ENCODE measurements at regions not wholly inside any gene's neighbourhood (a gene's known extent, or its start where the extent isn't known, plus 50 kb on each side); places are given as distances from the start of the nearest gene placed in this dataset.

- H3K4me3 Mint-ChIP-seq (ENCODE audit: unreplicated experiment), result no peak overlapping the region
- peaks cover 75% of the 10 kb centered on the region for H3K9me3 Mint-ChIP-seq (ENCODE audit: unreplicated experiment)
- peaks cover 1% of the 10 kb centered on the region for H3K36me3 Mint-ChIP-seq (ENCODE audit: unreplicated experiment)
- no peaks in the 10 kb centered on the region for H3K27me3 Mint-ChIP-seq (ENCODE audit: unreplicated experiment)
- DNase-seq (ENCODE audit: extremely low spot score, unreplicated experiment), result no peak
- no peak overlapping the region for H3K27ac Mint-ChIP-seq (ENCODE audit: unreplicated experiment)
- H3K4me1 Mint-ChIP-seq (ENCODE audit: unreplicated experiment), result no peaks in the 10 kb centered on the region
- TF ChIP-seq, protein P1, sequence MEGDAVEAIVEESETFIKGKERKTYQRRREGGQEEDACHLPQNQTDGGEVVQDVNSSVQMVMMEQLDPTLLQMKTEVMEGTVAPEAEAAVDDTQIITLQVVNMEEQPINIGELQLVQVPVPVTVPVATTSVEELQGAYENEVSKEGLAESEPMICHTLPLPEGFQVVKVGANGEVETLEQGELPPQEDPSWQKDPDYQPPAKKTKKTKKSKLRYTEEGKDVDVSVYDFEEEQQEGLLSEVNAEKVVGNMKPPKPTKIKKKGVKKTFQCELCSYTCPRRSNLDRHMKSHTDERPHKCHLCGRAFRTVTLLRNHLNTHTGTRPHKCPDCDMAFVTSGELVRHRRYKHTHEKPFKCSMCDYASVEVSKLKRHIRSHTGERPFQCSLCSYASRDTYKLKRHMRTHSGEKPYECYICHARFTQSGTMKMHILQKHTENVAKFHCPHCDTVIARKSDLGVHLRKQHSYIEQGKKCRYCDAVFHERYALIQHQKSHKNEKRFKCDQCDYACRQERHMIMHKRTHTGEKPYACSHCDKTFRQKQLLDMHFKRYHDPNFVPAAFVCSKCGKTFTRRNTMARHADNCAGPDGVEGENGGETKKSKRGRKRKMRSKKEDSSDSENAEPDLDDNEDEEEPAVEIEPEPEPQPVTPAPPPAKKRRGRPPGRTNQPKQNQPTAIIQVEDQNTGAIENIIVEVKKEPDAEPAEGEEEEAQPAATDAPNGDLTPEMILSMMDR (IDR thresholded peaks at IDR 0.05), result no peak
Measured at GRCh38 chr7:153430931-153431330, 621.3 kb upstream of the DPP6 start.

- H3K27ac Mint-ChIP-seq (ENCODE audit: unreplicated experiment), result no peak overlapping the region
- peaks cover 77% of the 10 kb centered on the region for H3K9me3 Mint-ChIP-seq (ENCODE audit: unreplicated experiment)
- no peak overlapping the region for H3K4me3 Mint-ChIP-seq (ENCODE audit: unreplicated experiment)
- H3K4me1 Mint-ChIP-seq (ENCODE audit: unreplicated experiment), result no peaks in the 10 kb centered on the region
- H3K36me3 Mint-ChIP-seq (ENCODE audit: unreplicated experiment), result peaks cover 1% of the 10 kb centered on the region
- no peaks in the 10 kb centered on the region for H3K27me3 Mint-ChIP-seq (ENCODE audit: unreplicated experiment)
- TF ChIP-seq, protein P1 (IDR thresholded peaks at IDR 0.05), result no peak
- no peak for DNase-seq (ENCODE audit: extremely low spot score, unreplicated experiment)
Measured at GRCh38 chr7:153432063-153432462, 620.1 kb upstream of the DPP6 start.

DNA sequence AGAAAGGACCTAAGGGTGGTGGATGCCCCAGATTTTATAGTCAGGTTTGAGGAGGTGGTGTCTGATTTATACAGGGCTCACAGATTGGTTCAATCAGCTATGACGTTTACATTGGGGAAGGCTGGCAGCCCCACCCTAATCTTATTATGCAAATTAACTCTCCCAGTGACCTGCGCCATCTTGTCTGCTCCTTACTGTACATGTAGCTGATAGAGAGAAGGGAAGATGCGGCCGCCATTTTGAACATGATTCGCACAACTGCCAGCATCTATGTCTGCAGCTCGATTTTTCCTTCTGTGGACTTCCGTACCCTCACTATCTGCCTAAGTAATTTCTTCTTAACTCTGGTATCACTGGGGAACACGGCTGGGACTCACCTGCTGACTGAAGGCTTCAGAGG lies 619.0 kb upstream of the DPP6 start:
- Mint-ChIP-seq H3K27ac (ENCODE audit: unreplicated experiment) (no peak overlapping the region), H3K4me3 (ENCODE audit: unreplicated experiment) (no peak overlapping the region), H3K27me3 (ENCODE audit: unreplicated experiment) (no peaks in the 10 kb centered on the region), H3K4me1 (ENCODE audit: unreplicated experiment) (no peaks in the 10 kb centered on the region), H3K9me3 (ENCODE audit: unreplicated experiment) (peaks cover 77% of the 10 kb centered on the region), H3K36me3 (ENCODE audit: unreplicated experiment) (peaks cover 1% of the 10 kb centered on the region)
- TF ChIP-seq, protein P1 (IDR thresholded peaks at IDR 0.05), result no peak
- no peak for DNase-seq (ENCODE audit: extremely low spot score, unreplicated experiment)

DNA sequence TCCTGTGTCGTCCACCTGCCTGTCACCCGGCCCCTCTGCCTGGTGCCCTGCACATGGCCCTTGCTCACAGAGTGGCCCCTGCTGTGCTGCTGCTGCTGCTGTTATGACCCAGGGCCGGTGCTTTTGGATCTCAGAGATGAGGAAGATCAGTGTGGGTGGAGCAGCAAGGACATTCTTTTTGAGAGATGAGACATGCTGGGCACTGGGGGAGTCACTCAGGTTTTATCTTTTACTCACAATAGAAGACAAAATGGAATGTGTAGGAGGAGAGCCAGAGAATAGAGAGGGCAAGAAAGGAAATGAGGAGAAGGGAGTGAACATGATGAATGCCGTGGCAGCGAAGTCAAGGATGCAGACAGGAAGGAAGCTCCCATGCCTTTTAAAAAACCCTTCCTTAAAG lies 611.5 kb upstream of the DPP6 start:
- TF ChIP-seq, protein P1 (IDR thresholded peaks at IDR 0.05), result no peak
- H3K4me1 Mint-ChIP-seq (ENCODE audit: unreplicated experiment), result no peaks in the 10 kb centered on the region
- H3K4me3 Mint-ChIP-seq (ENCODE audit: unreplicated experiment), result no peak overlapping the region
- no peak for DNase-seq (ENCODE audit: extremely low spot score, unreplicated experiment)
- H3K9me3 Mint-ChIP-seq (ENCODE audit: unreplicated experiment), result peaks cover 49% of the 10 kb centered on the region
- no peak overlapping the region for H3K27ac Mint-ChIP-seq (ENCODE audit: unreplicated experiment)
- H3K27me3 Mint-ChIP-seq (ENCODE audit: unreplicated experiment), result no peaks in the 10 kb centered on the region
- H3K36me3 Mint-ChIP-seq (ENCODE audit: unreplicated experiment), result no peaks in the 10 kb centered on the region

- Mint-ChIP-seq H3K36me3 (ENCODE audit: unreplicated experiment) (no peaks in the 10 kb centered on the region), H3K27me3 (ENCODE audit: unreplicated experiment) (no peaks in the 10 kb centered on the region), H3K4me3 (ENCODE audit: unreplicated experiment) (no peak overlapping the region), H3K27ac (ENCODE audit: unreplicated experiment) (no peak overlapping the region), H3K4me1 (ENCODE audit: unreplicated experiment) (no peaks in the 10 kb centered on the region), H3K9me3 (ENCODE audit: unreplicated experiment) (peaks cover 36% of the 10 kb centered on the region)
- DNase-seq (ENCODE audit: extremely low spot score, unreplicated experiment), result no peak
- TF ChIP-seq, protein P1 (IDR thresholded peaks at IDR 0.05), result no peak
Measured at GRCh38 chr7:153443032-153443701, 609.0 kb upstream of the DPP6 start.

Measured in osteocyte (in vitro differentiated cells).